ENCODE measurements at regions not wholly inside any gene's neighbourhood (a gene's known extent, or its start where the extent isn't known, plus 50 kb on each side); places are given as distances from the start of the nearest gene placed in this dataset.

- TF ChIP-seq CTCF (IDR thresholded peaks at IDR 0.05) (no peak), POLR2A (IDR thresholded peaks at IDR 0.05) (no peak)
Measured at GRCh38 chr10:4663162-4663992, 162.6 kb upstream of the AKR1E2 start.

Measured in testis (tissue), 2 donors.